LNCaP clone FGC (cell line): ENCODE measurements at regions not wholly inside any gene's neighbourhood (a gene's known extent, or its start where the extent isn't known, plus 50 kb on each side); places are given as distances from the start of the nearest gene placed in this dataset.
"Not testable (repeated sequence)": the region's sequence is repeated elsewhere in the genome, so short reads cannot be mapped to it uniquely, and the experiment has no call there.

Experiments used
- DNase-seq: peaks from one replicate; pipeline ENCODE4 v3.0.0-alpha.2; 2011; ENCODE audit warnings: low read depth
- H3K4me3 ChIP-seq: 2 replicates; pipeline ENCODE4 v1.5.1; 2011; ENCODE audit warnings: mild to moderate bottlenecking, low read depth, low read length, control low read depth
- CTCF ChIP-seq: IDR thresholded peaks from 2 replicates; pipeline ENCODE4 v1.5.1; 2012; ENCODE audit warnings: mild to moderate bottlenecking; ENCODE audit not compliant: control insufficient read depth, insufficient read depth; ENCODE audit errors: extremely low read depth

- DNase-seq: no peak
- no peak for TF ChIP-seq CTCF
- no peak overlapping the region for H3K4me3 ChIP-seq
These were observed 874.3 kb upstream of the INTU start for GRCh38 chr4:126758493-126758892.

- no peak for TF ChIP-seq CTCF
- DNase-seq: no peak
- no peak overlapping the region for H3K4me3 ChIP-seq
These were observed 870.7 kb upstream of the INTU start for GRCh38 chr4:126761947-126762662.

GRCh38 chr4:126762663-126763247 lies 870.0 kb upstream of the INTU start:
- TF ChIP-seq CTCF: no peak
- no peak for DNase-seq

GRCh38 chr4:126766241-126766640 lies 866.5 kb upstream of the INTU start:
- peak; percentile 21 for DNase-seq
- TF ChIP-seq CTCF: no peak
- H3K4me3 ChIP-seq: no peak overlapping the region

More at GRCh38 chr4:126762663-126763247, 870.0 kb upstream of the INTU start:
- no peak overlapping the region for H3K4me3 ChIP-seq

GRCh38 chr4:126768338-126768737 lies 864.4 kb upstream of the INTU start:
- DNase-seq: no peak
- no peak for TF ChIP-seq CTCF
- H3K4me3 ChIP-seq: no peak overlapping the region

GRCh38 chr4:126770811-126771553 lies 861.8 kb upstream of the INTU start:
- not testable (repeated sequence) for H3K4me3 ChIP-seq, DNase-seq

- not testable (repeated sequence) for DNase-seq, H3K4me3 ChIP-seq
These were observed 861.1 kb upstream of the INTU start for GRCh38 chr4:126771618-126772017.
